ENCODE measurements at regions not wholly inside any gene's neighbourhood (a gene's known extent, or its start where the extent isn't known, plus 50 kb on each side); places are given as distances from the start of the nearest gene placed in this dataset.

DNA sequence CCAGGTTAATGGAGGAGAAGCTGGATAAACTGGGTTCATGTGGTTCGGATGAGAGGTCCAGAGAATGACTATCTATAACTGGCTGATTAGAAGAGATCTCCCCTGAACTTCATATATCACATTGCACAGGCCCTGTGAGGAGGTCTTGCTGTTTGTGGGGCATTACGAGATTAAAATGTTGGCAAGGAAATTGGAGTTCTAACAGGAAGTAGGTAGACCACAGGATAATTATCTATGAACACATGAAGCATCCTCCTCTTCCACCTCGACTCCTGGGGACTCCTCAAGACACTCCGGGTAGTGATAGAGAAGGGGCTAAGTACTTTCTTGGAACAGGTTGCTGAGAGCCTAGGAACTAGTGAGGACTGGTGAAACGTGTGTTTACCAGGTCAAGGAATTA lies 418.8 kb downstream of the KCNH5 start:
- TF ChIP-seq, protein P1, sequence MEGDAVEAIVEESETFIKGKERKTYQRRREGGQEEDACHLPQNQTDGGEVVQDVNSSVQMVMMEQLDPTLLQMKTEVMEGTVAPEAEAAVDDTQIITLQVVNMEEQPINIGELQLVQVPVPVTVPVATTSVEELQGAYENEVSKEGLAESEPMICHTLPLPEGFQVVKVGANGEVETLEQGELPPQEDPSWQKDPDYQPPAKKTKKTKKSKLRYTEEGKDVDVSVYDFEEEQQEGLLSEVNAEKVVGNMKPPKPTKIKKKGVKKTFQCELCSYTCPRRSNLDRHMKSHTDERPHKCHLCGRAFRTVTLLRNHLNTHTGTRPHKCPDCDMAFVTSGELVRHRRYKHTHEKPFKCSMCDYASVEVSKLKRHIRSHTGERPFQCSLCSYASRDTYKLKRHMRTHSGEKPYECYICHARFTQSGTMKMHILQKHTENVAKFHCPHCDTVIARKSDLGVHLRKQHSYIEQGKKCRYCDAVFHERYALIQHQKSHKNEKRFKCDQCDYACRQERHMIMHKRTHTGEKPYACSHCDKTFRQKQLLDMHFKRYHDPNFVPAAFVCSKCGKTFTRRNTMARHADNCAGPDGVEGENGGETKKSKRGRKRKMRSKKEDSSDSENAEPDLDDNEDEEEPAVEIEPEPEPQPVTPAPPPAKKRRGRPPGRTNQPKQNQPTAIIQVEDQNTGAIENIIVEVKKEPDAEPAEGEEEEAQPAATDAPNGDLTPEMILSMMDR (IDR thresholded peaks at IDR 0.05) = no peak
- TF ChIP-seq EZH2 (IDR thresholded peaks at IDR 0.05) = no peak
- no peak for TF ChIP-seq EZH2phosphoT487 (IDR thresholded peaks at IDR 0.05)

All from neural progenitor cell (in vitro differentiated cells).